IMR-90 (cell line): ENCODE measurements at regions not wholly inside any gene's neighbourhood (a gene's known extent, or its start where the extent isn't known, plus 50 kb on each side); places are given as distances from the start of the nearest gene placed in this dataset.

ENCODE experiments used
- BHLHE40 ChIP-seq: fragments of 150-350 bp; IDR thresholded peaks from 2 replicates; pipeline ENCODE4 v1.6.1; 2016; ENCODE audit warnings: mild to moderate bottlenecking, low read depth, low read length
- CEBPB ChIP-seq: IDR thresholded peaks from 2 replicates; pipeline ENCODE4 v1.6.1; 2012; ENCODE audit warnings: low read depth, low read length, improper control_type of control experiment
- CHD1 ChIP-seq: IDR thresholded peaks from 2 replicates; pipeline ENCODE4 v1.6.1; 2012; ENCODE audit warnings: low read depth, low read length, improper control_type of control experiment
- FOS ChIP-seq: fragments of 150-350 bp; IDR thresholded peaks from 2 replicates; pipeline ENCODE4 v1.6.1; 2016; ENCODE audit warnings: low read depth, low read length
- MAFK ChIP-seq: IDR thresholded peaks from 2 replicates; pipeline ENCODE4 v1.6.1; 2012; ENCODE audit warnings: low read depth, low read length, improper control_type of control experiment
- MXI1 ChIP-seq: IDR thresholded peaks from 2 replicates; pipeline ENCODE4 v1.6.1; 2012; ENCODE audit warnings: low read depth, mild to moderate bottlenecking, low read length, moderate library complexity, borderline replicate concordance
- POLR2A ChIP-seq: IDR thresholded peaks from 2 replicates; pipeline ENCODE4 v1.6.1; 2012; ENCODE audit warnings: mild to moderate bottlenecking, low read depth, low read length
- RAD21 ChIP-seq: IDR thresholded peaks from 2 replicates; pipeline ENCODE4 v1.6.1; 2012; ENCODE audit warnings: low read length, improper control_type of control experiment
- RCOR1 ChIP-seq: IDR thresholded peaks from 2 replicates; pipeline ENCODE4 v1.6.1; 2012; ENCODE audit warnings: mild to moderate bottlenecking, low read length, improper control_type of control experiment; ENCODE audit not compliant: insufficient replicate concordance
- RFX5 ChIP-seq: IDR thresholded peaks from 2 replicates; pipeline ENCODE4 v1.8.0; 2012; ENCODE audit warnings: low read depth, mild to moderate bottlenecking, low read length, moderate library complexity
- SMC3 ChIP-seq: fragments of 150-350 bp; IDR thresholded peaks from 2 replicates; pipeline ENCODE4 v1.6.1; 2016; ENCODE audit warnings: low read depth, mild to moderate bottlenecking, antibody characterized with exemption, low read length, moderate library complexity
- TF ChIP-seq, protein P1 (sequence below): conservative IDR thresholded peaks from 2 replicates; pipeline ENCODE4 v1.5.1; 2012; ENCODE audit warnings: mild to moderate bottlenecking, low read depth, low read length, improper control_type of control experiment
- TF ChIP-seq, protein P2 (sequence below): fragments of 150-350 bp; IDR thresholded peaks from 2 replicates; pipeline ENCODE4 v1.6.1; 2017; ENCODE audit warnings: mild to moderate bottlenecking, antibody characterized with exemption, low read length, low read depth
- TF ChIP-seq, protein P3 (sequence below): fragments of 150-350 bp; IDR thresholded peaks from 2 replicates; pipeline ENCODE4 v1.6.1; 2016; ENCODE audit warnings: low read depth, mild to moderate bottlenecking, low read length, moderate library complexity, borderline replicate concordance

DNA sequence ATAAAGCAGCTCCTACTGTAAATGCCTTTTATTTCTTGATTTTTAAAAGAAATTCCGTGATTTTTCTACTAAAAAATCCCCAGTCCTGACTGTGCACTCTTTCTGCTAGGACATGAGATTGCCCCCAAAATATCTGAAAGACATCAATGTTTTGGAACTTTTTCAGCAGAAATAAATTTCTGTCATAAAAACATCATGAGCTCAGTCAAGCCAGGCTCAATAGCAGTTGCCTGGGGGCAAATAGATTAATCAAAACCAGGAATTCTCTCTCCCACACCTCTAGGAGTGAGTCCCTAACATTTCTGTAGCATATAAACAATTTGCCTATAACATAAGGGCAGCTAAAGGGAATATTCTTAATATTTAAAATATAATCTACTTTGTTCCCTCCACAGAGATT lies 654.1 kb downstream of the PTPRC start:
- TF ChIP-seq POLR2A (no peak), RAD21 (no peak), RFX5 (no peak), MXI1 (no peak), MAFK (no peak), SMC3 (no peak), RCOR1 (no peak), FOS (no peak), CEBPB (no peak), BHLHE40 (no peak), CHD1 (no peak)
- TF ChIP-seq, protein P1, sequence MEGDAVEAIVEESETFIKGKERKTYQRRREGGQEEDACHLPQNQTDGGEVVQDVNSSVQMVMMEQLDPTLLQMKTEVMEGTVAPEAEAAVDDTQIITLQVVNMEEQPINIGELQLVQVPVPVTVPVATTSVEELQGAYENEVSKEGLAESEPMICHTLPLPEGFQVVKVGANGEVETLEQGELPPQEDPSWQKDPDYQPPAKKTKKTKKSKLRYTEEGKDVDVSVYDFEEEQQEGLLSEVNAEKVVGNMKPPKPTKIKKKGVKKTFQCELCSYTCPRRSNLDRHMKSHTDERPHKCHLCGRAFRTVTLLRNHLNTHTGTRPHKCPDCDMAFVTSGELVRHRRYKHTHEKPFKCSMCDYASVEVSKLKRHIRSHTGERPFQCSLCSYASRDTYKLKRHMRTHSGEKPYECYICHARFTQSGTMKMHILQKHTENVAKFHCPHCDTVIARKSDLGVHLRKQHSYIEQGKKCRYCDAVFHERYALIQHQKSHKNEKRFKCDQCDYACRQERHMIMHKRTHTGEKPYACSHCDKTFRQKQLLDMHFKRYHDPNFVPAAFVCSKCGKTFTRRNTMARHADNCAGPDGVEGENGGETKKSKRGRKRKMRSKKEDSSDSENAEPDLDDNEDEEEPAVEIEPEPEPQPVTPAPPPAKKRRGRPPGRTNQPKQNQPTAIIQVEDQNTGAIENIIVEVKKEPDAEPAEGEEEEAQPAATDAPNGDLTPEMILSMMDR, result no peak
- TF ChIP-seq, protein P2, sequence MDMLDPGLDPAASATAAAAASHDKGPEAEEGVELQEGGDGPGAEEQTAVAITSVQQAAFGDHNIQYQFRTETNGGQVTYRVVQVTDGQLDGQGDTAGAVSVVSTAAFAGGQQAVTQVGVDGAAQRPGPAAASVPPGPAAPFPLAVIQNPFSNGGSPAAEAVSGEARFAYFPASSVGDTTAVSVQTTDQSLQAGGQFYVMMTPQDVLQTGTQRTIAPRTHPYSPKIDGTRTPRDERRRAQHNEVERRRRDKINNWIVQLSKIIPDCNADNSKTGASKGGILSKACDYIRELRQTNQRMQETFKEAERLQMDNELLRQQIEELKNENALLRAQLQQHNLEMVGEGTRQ, result no peak
- TF ChIP-seq, protein P3, sequence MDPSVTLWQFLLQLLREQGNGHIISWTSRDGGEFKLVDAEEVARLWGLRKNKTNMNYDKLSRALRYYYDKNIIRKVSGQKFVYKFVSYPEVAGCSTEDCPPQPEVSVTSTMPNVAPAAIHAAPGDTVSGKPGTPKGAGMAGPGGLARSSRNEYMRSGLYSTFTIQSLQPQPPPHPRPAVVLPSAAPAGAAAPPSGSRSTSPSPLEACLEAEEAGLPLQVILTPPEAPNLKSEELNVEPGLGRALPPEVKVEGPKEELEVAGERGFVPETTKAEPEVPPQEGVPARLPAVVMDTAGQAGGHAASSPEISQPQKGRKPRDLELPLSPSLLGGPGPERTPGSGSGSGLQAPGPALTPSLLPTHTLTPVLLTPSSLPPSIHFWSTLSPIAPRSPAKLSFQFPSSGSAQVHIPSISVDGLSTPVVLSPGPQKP, result no peak
